SK-MEL-5 (cell line): ENCODE measurements at regions not wholly inside any gene's neighbourhood (a gene's known extent, or its start where the extent isn't known, plus 50 kb on each side); places are given as distances from the start of the nearest gene placed in this dataset.

Experiments
- DNase-seq: peaks from one replicate; pipeline ENCODE4 v3.0.0-alpha.2; 2016; ENCODE audit warnings: low read depth, low spot score
- in situ Hi-C: cut with HindIII; loops from 2 replicates; pipeline ENCODE4 v1.10.0; 2016; ENCODE audit warnings: low sequenced_read_pairs, high pct_unique_total_duplicates, low pct_unique_long_range_greater_than_20kb

GRCh38 chrX:8306291-8306925 lies 135.3 kb upstream of the VCX2 start:
- in situ Hi-C loops: no loop called here
- no peak for DNase-seq

- in situ Hi-C loops: no loop called here
- DNase-seq: no peak
Observed at GRCh38 chrX:8310409-8310808, 139.3 kb upstream of the VCX2 start.

GRCh38 chrX:8313844-8314243 lies 142.8 kb upstream of the VCX2 start:
- DNase-seq: no peak
- in situ Hi-C loops: no loop called here

- in situ Hi-C loops: no loop called here
- no peak for DNase-seq
Observed at GRCh38 chrX:8314881-8315280, 143.8 kb upstream of the VCX2 start.

- in situ Hi-C loops: no loop called here
- no peak for DNase-seq
Observed at GRCh38 chrX:8319359-8319758, 145.3 kb upstream of the VCX3B start.

- in situ Hi-C loops: no loop called here
- DNase-seq: peak; percentile 28
Observed at GRCh38 chrX:8323356-8323755, 141.3 kb upstream of the VCX3B start.

- no peak for DNase-seq
- in situ Hi-C loops: no loop called here
Observed at GRCh38 chrX:8341814-8342590, 122.6 kb upstream of the VCX3B start.

GRCh38 chrX:8345473-8345872 lies 119.2 kb upstream of the VCX3B start:
- no peak for DNase-seq
- in situ Hi-C loops: no loop called here

GRCh38 chrX:8346060-8346459 lies 118.6 kb upstream of the VCX3B start:
- no peak for DNase-seq
- in situ Hi-C loops: no loop called here

GRCh38 chrX:8346892-8347291 lies 117.7 kb upstream of the VCX3B start:
- in situ Hi-C loops: no loop called here
- DNase-seq: no peak

GRCh38 chrX:8349816-8350544 lies 114.7 kb upstream of the VCX3B start:
- in situ Hi-C loops: no loop called here
- DNase-seq: no peak

GRCh38 chrX:8358302-8358701 lies 106.3 kb upstream of the VCX3B start:
- in situ Hi-C loops: no loop called here

GRCh38 chrX:8364369-8365141 lies 100.1 kb upstream of the VCX3B start:
- in situ Hi-C loops: no loop called here
- DNase-seq: peak; percentile 45

More at GRCh38 chrX:8358302-8358701, 106.3 kb upstream of the VCX3B start:
- no peak for DNase-seq

- no peak for DNase-seq
- in situ Hi-C loops: no loop called here
Observed at GRCh38 chrX:8366481-8366880, 98.1 kb upstream of the VCX3B start.

- DNase-seq: no peak
- in situ Hi-C loops: no loop called here
Observed at GRCh38 chrX:8374041-8374825, 90.4 kb upstream of the VCX3B start.

- in situ Hi-C loops: no loop called here
Observed at GRCh38 chrX:8377041-8377440, 87.6 kb upstream of the VCX3B start.

GRCh38 chrX:8390771-8391170 lies 73.9 kb upstream of the VCX3B start:
- in situ Hi-C loops: no loop called here
- no peak for DNase-seq

More at GRCh38 chrX:8377041-8377440, 87.6 kb upstream of the VCX3B start:
- DNase-seq: no peak
